GM19395 (cell line): ENCODE measurements at regions not wholly inside any gene's neighbourhood (a gene's known extent, or its start where the extent isn't known, plus 50 kb on each side); places are given as distances from the start of the nearest gene placed in this dataset.

Experiments
- ATAC-seq: cut with Tn5 transposase; IDR thresholded peaks from one replicate; pipeline ENCODE4 v1.9.1; 2021; ENCODE audit warnings: mild to moderate bottlenecking, moderate library complexity; ENCODE audit not compliant: unreplicated experiment

- ATAC-seq, result no peak
These were observed 163.2 kb upstream of the MYCN start for GRCh38 chr2:15776992-15777702.

DNA sequence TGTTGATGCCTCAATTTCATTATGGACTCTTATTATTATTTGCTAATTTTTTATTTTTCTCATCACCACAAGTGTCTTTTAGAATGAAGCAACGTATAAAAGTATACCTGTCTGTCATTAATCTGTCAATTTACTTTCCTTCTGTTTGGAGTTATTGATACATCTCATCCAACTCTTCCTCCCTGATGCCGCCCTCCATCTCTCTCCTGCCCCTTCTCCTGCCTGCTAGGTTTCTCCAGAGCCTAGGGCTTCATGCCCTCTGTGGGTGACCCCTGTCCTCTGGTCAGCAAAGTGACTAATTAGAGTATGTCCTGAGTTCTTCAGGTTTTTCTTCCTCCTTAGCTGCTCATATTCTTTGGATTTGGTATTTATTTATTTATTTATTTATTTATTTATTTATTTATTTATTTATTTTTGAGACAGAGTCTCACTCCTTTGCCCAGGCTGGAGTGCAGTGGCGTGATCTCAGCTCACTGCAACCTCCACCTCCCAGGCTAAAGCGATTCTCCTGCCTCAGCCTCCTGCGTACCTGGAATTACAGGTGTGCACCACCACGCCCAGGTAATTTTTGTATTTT is 162.5 kb upstream of the MYCN start:
- no peak for ATAC-seq

- ATAC-seq, result no peak
These were observed 161.7 kb upstream of the MYCN start for GRCh38 chr2:15778529-15779219.

DNA sequence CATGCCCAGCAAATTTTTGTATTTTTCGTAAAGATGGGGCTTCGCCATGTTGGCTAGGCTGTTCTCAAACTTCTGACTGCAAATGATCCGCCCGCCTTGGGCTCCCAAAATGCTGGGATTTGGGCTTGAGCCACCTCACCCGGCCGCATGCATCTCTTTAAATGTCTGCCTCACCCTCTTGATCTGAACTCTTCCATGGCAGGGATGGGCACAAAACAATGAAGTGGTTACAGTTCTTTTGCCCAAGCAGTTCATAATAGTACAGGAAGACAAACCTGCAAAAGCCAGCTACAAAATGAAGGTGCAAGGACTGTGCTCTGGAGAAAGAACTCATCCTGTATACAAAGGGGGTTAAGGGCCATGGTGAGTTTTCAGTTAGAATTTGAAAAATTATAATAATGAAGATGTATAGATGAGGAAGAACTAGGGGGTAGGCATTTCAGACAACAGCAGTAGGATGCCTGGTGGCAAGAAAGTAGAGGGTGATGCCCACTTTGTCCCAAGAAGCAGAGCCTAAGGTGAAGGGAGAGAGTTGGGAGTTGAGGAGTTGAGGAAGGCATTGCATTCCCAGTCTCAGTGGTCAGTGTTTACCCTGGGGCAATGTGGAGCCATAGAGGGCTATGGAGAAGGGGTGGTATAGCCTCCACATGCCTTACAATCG is 160.8 kb upstream of the MYCN start:
- ATAC-seq, result no peak

DNA sequence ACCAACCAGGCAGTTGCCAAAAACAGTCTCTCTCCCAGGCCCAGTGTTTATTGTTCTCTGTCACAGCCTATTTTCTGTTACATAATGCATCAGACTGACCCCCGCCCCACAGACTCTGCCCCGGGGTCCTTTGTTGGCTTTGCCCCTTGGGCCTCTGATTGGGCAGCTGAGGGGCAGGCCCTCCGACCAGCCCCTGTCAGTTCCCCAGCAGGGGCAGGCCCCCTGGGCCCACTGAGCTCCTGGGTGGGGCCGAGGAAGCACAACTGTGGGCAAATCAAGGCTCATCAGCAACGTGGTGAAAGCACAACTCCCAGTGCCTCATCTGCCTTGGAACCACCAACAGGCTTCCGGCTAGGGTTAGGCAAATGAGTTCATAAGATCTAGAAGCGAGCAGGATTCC is 160.1 kb upstream of the MYCN start:
- no peak for ATAC-seq

GRCh38 chr2:15780912-15781574 is 159.3 kb upstream of the MYCN start:
- ATAC-seq, result no peak

- no peak for ATAC-seq
These were observed 158.2 kb upstream of the MYCN start for GRCh38 chr2:15782009-15782751.

DNA sequence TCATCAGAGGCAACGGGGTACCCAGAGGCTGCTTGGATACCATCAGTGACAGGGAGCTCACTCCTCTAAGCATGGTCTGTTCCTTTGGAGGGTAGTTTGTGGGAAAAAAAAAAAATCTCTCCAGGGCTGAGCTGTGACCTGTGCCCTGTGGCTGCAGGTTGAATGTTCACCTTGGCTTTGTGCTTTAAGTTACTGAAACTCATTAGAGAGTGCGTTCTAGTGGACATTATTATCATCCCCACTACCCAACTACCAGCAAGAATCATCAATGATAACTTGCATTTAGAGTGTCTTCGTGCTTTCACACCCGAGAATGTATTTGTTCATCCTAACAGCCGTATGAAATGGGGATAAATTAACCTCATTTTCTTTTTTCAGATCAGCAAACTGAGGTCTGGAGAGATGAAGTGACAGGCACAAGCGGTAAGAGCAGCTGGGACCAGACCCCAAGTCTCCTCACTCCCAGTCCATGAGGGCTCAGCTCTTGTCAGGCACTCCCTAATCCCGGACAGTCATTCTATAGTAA is 157.5 kb upstream of the MYCN start:
- no peak for ATAC-seq

DNA sequence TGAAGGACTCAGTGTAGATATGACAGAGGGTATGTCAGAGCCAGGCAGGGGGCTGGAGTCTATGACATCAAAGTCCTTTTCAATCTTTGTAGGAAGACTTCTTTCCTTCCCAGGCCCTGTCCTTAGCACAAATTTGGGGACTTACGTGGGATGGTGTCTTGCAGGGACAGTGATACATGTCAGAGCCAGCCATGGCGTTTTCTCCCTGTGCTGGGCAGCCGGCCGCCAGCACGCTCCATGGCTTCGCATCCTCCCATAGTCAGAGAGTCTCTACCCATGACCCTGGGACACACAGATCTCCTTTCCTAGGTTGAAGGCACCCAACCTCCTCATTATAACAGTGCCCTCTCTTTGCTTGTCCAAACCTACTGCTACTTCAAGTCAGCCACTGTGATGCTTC is 156.9 kb upstream of the MYCN start:
- no peak for ATAC-seq

DNA sequence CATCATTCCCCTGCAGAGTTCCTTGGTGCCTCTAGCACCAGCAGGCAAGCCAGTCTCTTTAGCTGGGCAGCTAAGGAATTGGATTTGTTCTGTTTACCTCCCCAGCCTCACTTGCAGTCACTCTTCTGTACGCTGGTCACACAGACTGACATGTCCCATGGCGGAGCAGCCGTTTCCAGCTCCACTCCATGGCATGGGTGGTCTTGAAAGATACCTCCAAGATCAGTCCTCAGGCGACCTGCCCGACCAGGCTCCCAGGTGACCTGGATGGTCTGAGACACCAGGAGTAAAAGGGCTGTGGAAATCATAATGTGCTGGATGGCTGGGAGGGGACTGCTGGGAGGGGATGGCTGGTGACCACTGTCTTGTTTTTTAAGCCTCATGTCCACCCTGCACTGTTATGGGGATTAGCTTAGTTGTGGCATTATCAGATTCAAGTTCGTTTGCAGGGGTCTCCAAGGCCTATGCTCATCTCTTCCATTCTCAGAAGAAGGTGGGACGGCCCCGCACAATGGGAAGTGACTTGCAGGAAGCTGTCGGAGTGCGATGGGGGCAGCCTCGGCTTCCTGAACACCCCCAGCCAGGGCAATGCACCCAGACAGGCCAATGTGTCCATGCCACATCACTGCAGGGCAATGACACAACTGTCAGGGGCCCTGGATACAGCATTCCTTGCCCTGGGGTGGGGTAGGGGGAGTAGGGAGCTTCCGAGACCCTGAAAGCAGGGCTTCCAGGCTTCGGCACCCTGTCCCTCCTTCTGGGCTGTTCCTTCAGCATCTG is 156.1 kb upstream of the MYCN start:
- ATAC-seq, result no peak

DNA sequence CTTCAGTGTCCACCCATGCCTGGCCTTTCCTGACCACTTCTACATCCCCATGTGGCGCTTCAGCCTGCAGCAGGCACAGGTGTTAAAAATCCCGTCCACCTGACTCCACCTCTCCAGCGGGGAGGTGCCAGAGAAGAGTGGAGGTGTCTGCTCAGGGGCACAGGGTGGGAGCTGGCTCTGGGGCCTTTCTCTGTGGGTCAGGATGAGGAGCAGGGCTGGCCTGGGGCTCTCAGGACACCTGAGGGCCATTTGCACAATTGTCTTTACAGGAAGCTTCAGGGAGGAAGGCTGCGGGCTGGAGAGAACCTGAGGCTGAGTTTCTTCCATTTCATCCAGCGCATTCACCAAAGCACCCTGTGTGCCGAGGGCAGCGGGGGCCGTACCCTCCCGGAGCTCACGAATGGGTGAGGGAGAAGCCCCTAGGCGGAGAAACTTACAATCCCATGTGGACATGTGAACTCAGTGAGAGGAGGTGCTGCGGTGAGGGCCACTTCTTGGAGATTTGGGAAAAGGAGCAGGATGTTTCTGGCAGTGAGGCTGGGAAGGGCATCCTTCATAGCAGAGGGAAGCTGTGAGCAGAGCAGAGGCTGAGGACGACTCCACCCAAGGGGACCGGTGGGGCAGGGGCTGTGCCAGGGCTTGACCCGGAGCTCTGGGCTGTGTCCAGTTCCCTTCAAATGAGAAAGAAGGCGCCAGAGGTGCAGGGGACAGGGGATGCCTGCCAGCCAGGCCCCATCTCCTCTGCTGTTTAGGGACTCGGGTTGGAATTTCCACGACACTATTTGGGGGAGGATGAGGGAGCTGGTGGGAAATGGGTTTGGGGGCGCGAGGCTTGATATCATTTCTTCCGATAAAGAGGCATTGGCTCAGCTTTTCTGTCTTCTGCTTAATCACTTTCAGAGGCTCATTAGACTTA is 155.2 kb upstream of the MYCN start:
- ATAC-seq, result no peak

DNA sequence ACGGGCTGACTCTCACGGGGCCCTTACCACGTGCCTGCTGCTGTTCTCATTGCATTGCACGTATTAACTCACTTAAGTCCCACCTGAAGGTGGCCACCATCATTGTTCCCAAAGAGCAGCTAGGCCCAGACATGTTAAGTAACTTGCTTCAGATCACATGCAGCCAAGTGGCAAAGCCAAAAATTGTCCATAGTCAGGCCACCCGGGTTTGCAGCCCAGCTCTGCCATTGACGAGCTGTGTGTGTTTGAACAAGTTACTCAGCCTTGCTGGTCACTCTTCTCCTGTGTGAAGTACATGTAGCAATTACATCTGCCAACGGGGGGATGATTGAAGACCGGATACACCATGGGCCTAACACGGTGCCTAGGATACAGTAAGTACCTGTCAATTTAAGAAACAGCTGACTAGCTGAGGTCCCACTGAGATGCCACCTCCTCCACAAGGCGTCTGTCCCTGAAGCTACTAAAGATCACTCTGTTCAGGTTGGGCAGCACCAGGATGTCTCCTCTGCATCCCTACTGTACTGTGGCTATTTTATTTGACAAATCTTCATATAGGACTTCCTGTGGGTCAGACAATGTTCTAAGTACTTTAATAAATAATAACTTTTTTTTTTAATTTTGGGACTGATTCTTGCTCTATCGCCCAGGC is 154.2 kb upstream of the MYCN start:
- no peak for ATAC-seq

GRCh38 chr2:15786901-15787300 is 153.4 kb upstream of the MYCN start:
- no peak for ATAC-seq

DNA sequence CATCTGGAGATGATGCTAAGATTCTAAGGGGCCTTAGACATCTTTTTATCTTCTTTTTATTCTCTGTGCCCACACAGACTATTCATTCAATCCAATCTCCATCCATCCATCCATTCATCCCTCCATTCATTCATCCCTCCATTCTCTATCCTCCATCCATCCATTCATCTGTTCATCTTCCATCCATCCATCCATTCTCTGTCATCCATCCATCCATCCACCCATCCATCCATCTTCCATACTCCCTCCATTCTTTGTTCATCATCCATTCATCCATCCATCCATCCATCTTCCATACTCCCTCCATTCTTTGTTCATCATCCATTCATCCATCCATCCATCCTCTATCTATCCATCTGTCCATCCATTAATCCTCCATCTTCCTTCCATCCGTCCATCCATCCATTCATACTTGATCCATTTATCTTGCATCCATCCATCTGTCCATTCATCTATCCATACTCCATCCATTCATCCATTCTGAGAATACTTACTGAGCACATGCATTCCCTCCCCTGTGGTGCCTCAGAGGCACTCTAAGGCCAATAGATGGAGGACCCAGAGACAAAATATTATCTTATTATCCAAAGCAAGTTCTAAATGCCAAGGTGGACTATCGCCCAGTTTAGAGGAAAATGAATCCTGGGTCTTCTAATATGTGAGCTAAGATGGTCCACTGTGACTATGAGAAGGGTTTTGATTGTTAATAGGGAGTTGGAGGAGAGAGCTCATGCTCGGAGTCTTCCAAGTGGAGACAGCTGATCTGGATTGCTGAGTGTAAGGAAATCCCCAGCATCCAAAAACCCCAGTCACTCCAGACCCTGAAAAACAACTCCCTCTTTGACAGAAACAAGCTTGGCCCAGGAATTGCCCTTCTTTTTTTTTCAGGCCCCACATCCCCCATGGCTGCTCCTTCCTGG is 152.6 kb upstream of the MYCN start:
- no peak for ATAC-seq

DNA sequence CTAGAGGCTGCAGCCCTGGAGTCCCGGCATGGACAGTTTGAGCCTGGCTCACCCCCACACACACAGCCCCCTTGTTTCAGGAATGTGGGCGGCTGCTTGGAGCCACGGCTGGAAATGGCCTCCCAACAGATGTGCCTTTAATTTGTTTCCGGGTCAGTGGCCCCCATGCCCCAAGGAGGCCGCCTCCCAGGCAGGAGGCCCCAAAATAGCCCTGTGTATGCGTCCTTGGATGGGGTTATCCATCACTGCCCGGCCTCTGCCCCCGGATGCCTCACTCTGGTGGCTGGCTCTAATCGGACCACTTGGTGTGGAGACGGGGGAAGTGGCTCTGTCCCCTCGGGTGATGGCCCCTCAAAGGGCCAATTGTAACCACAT is 151.9 kb upstream of the MYCN start:
- ATAC-seq, result no peak

DNA sequence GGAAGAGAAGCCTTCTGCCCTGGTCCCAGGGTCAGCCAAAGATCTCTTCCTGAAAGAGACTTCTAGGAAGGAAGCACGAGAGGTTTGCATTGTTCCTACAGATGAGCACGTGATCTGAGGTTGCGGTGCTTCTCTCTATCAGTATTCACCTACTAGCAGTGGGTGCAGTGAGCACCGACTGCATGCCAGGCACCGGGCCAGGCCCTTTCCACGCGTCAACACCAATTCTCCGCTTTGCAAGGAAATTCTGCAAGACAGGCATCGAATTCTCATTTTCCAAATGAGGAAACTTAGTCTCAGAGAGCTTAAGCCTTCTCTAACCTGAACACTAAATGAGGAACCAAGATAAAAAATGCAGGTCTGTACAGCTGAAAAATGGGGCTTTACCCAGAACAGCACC is 151.5 kb upstream of the MYCN start:
- no peak for ATAC-seq
